Adrenal gland (tissue), 9 donors: ENCODE measurements at regions not wholly inside any gene's neighbourhood (a gene's known extent, or its start where the extent isn't known, plus 50 kb on each side); places are given as distances from the start of the nearest gene placed in this dataset.

Experiments
- DNase-seq, 7 donors: peaks; one replicate each; pipeline ENCODE4 v3.0.0-alpha.2; 2019 to 2020
- H3K27ac ChIP-seq, 5 donors: fragments of 200-600 bp; sonication (generic) in 4 of 5; 1 replicate in 3 of 5; 2 replicates in 2 of 5; pipeline versions ENCODE4 v1.5.1 to v1.8.0; 2016 to 2020; ENCODE audit warnings: mild to moderate bottlenecking in 1 of 5
- H3K27me3 ChIP-seq: fragments of 200-600 bp; 2 replicates; pipeline ENCODE4 v1.8.0; 2021
- H3K36me3 ChIP-seq, 2 donors: fragments of 200-600 bp; replicated peaks in 1 of 2; 1 replicate in 1 of 2; 2 replicates in 1 of 2; pipeline versions ENCODE4 v1.5.1 to v1.8.0; 2018 to 2022
- H3K4me1 ChIP-seq, 2 donors: fragments of 200-600 bp; replicated peaks in 1 of 2; 1 replicate in 1 of 2; 2 replicates in 1 of 2; pipeline versions ENCODE4 v1.5.1 to v1.8.0; 2018 to 2021
- H3K4me3 ChIP-seq, 4 donors: fragments of 200-600 bp; sonication (generic) in 3 of 4; one replicate each; pipeline ENCODE4 v1.5.1; 2016 to 2018
- H3K9me3 ChIP-seq, 3 donors: fragments of 200-600 bp; sonication (generic) in 1 of 3; replicated peaks in 1 of 3; 1 replicate in 2 of 3; 2 replicates in 1 of 3; pipeline versions ENCODE4 v1.5.1 to v1.8.0; 2016 to 2021
- CTCF ChIP-seq, 6 experiments: fragments of 450-650 bp in 4 of 6; fragments of 200-600 bp in 2 of 6; sonication (generic) in 1 of 6; IDR thresholded peaks; 1 replicate in 5 of 6; 2 replicates in 1 of 6; pipeline versions ENCODE4 v1.5.1 to v1.8.0; 2016 to 2021; ENCODE audit warnings: antibody characterized with exemption in 6 of 6, mild to moderate bottlenecking in 2 of 6, moderate library complexity in 1 of 6
- POLR2A ChIP-seq, 2 donors: fragments of 450-650 bp; IDR thresholded peaks; one replicate each; pipeline ENCODE4 v1.6.1; 2017; ENCODE audit warnings: antibody characterized with exemption in 2 of 2, mild to moderate bottlenecking in 2 of 2, moderate library complexity in 1 of 2
- WGBS, 4 donors: extraction: QIAGEN DNeasy Blood & Tissue Kit in 2 of 4; methylation state at CpG; one replicate each; pipeline versions ENCODE4 v1.1.5 to v1.1.7; 2013 to 2017; 5-methylcytosine and 5-hydroxymethylcytosine counted together
- intact Hi-C, 2 donors: fragments of 100-400 bp; cut with DNase I; formaldehyde crosslinking; loops; one replicate each; pipeline versions ENCODE4 v1.14.1 to v1.15.0; 2022 to 2023
- donor health status: healthy with polysubstance abuse.
- donor health status: Bipolar disorder and iron deficiency.
- donor health status: DM: yes; HTN: yes; CAD: no.
- donor health status: DM: no; HTN: no; CAD: no.
- donor health status: DM: no; HTN: no; CAD: no.

- intact Hi-C loops: no loop called here
- no peaks in the 10 kb centered on the region for H3K9me3 ChIP-seq
- no peaks in the 10 kb centered on the region for H3K27me3 ChIP-seq
- no peak overlapping the region for H3K4me3 ChIP-seq
- H3K4me1 ChIP-seq: no peaks in the 10 kb centered on the region
- H3K27ac ChIP-seq: no peak overlapping the region
- DNase-seq: no peak
- no peaks in the 10 kb centered on the region for H3K36me3 ChIP-seq
- TF ChIP-seq CTCF (IDR thresholded peaks at IDR 0.05): no peak
- TF ChIP-seq POLR2A (IDR thresholded peaks at IDR 0.05): no peak
Observed at GRCh38 chr2:82652117-82652516, 1807.0 kb downstream of the SUCLG1 start.

GRCh38 chr2:82650038-82650437 is 1809.0 kb downstream of the SUCLG1 start:
- DNase-seq: no peak
- H3K4me1 ChIP-seq: no peaks in the 10 kb centered on the region
- intact Hi-C loops: no loop called here
- H3K27ac ChIP-seq: no peak overlapping the region
- no peak overlapping the region for H3K4me3 ChIP-seq
- H3K36me3 ChIP-seq: no peaks in the 10 kb centered on the region
- TF ChIP-seq POLR2A (IDR thresholded peaks at IDR 0.05) (no peak), CTCF (IDR thresholded peaks at IDR 0.05) (no peak)
- no peaks in the 10 kb centered on the region for H3K9me3 ChIP-seq
- H3K27me3 ChIP-seq: no peaks in the 10 kb centered on the region
- WGBS, 4 donors: 61 to 76% (median 73%) methylated on average over 2 of the region's 2 CpGs

- no peaks in the 10 kb centered on the region for H3K27me3 ChIP-seq
- intact Hi-C loops: no loop called here
- H3K4me1 ChIP-seq: no peaks in the 10 kb centered on the region
- H3K9me3 ChIP-seq: no peaks in the 10 kb centered on the region
- no peak overlapping the region for H3K4me3 ChIP-seq
- TF ChIP-seq POLR2A (IDR thresholded peaks at IDR 0.05) (no peak), CTCF (IDR thresholded peaks at IDR 0.05) (no peak)
- H3K27ac ChIP-seq: no peak overlapping the region
- H3K36me3 ChIP-seq: no peaks in the 10 kb centered on the region
- DNase-seq: no peak
- WGBS, 4 donors: 76 to 87% methylated on average over 2 of the region's 2 CpGs; no CpG with 5 or more reads in 2 of the 4 donors
Observed at GRCh38 chr2:82641598-82642180, 1817.4 kb downstream of the SUCLG1 start.

- WGBS, 4 donors: 81 to 92% (median 83%) methylated on average over 3 of the region's 3 CpGs
- no peaks in the 10 kb centered on the region for H3K4me1 ChIP-seq
- H3K9me3 ChIP-seq: peaks cover 0 to 4% (median 0%) of the 10 kb centered on the region in 3 donors
- intact Hi-C loops: no loop called here
- H3K27ac ChIP-seq: no peak overlapping the region
- H3K4me3 ChIP-seq: no peak overlapping the region
- no peaks in the 10 kb centered on the region for H3K27me3 ChIP-seq
- TF ChIP-seq POLR2A (IDR thresholded peaks at IDR 0.05) (no peak), CTCF (IDR thresholded peaks at IDR 0.05) (no peak)
- no peak for DNase-seq
- no peaks in the 10 kb centered on the region for H3K36me3 ChIP-seq
Observed at GRCh38 chr2:82636402-82637020, 1822.6 kb downstream of the SUCLG1 start.
